GM18870 (cell line): ENCODE measurements at regions not wholly inside any gene's neighbourhood (a gene's known extent, or its start where the extent isn't known, plus 50 kb on each side); places are given as distances from the start of the nearest gene placed in this dataset.
"Not testable (repeated sequence)": the region's sequence is repeated elsewhere in the genome, so short reads cannot be mapped to it uniquely, and the experiment has no call there.

ENCODE experiments used
- ATAC-seq: cut with Tn5 transposase; IDR thresholded peaks from one replicate; pipeline ENCODE4 v1.9.1; 2021; ENCODE audit warnings: moderate library complexity; ENCODE audit not compliant: unreplicated experiment

- ATAC-seq: no peak
These were observed 1358.5 kb upstream of the CITED2 start for GRCh38 chr6:140732991-140733390.

GRCh38 chr6:140732155-140732554, 1357.7 kb upstream of the CITED2 start:
- no peak for ATAC-seq

- no peak for ATAC-seq
These were observed 1357.3 kb upstream of the CITED2 start for GRCh38 chr6:140731741-140732140.

GRCh38 chr6:140729521-140729920, 1355.1 kb upstream of the CITED2 start:
- ATAC-seq: no peak

GRCh38 chr6:140718021-140718420, 1343.6 kb upstream of the CITED2 start:
- ATAC-seq: no peak

- ATAC-seq: no peak
These were observed 1339.0 kb upstream of the CITED2 start for GRCh38 chr6:140713495-140713894.

- ATAC-seq: peak; percentile 59
These were observed 1336.7 kb upstream of the CITED2 start for GRCh38 chr6:140711019-140711613.

- no peak for ATAC-seq
These were observed 1334.0 kb upstream of the CITED2 start for GRCh38 chr6:140708441-140708840.

- ATAC-seq: not testable (repeated sequence)
These were observed 1329.6 kb upstream of the CITED2 start for GRCh38 chr6:140704008-140704407.

- ATAC-seq: no peak
These were observed 1323.1 kb upstream of the CITED2 start for GRCh38 chr6:140697585-140697984.

- no peak for ATAC-seq
These were observed 1310.5 kb upstream of the CITED2 start for GRCh38 chr6:140684776-140685550.

GRCh38 chr6:140677781-140678528, 1303.5 kb upstream of the CITED2 start:
- no peak for ATAC-seq

- no peak for ATAC-seq
These were observed 1297.5 kb upstream of the CITED2 start for GRCh38 chr6:140671926-140672325.

- no peak for ATAC-seq
These were observed 1295.6 kb upstream of the CITED2 start for GRCh38 chr6:140670021-140670420.

GRCh38 chr6:140669321-140669720, 1294.9 kb upstream of the CITED2 start:
- ATAC-seq: no peak

- ATAC-seq: no peak
These were observed 1289.3 kb upstream of the CITED2 start for GRCh38 chr6:140663772-140664171.

- no peak for ATAC-seq
These were observed 1288.6 kb upstream of the CITED2 start for GRCh38 chr6:140663094-140663493.

- ATAC-seq: no peak
These were observed 1287.2 kb upstream of the CITED2 start for GRCh38 chr6:140661691-140662090.

GRCh38 chr6:140660295-140660694, 1285.8 kb upstream of the CITED2 start:
- no peak for ATAC-seq

GRCh38 chr6:140653972-140654371, 1279.5 kb upstream of the CITED2 start:
- ATAC-seq: no peak

- no peak for ATAC-seq
These were observed 1279.1 kb upstream of the CITED2 start for GRCh38 chr6:140653506-140653905.

- not testable (repeated sequence) for ATAC-seq
These were observed 1275.1 kb upstream of the CITED2 start for GRCh38 chr6:140649502-140649901.
